ENCODE measurements at regions not wholly inside any gene's neighbourhood (a gene's known extent, or its start where the extent isn't known, plus 50 kb on each side); places are given as distances from the start of the nearest gene placed in this dataset.

DNA sequence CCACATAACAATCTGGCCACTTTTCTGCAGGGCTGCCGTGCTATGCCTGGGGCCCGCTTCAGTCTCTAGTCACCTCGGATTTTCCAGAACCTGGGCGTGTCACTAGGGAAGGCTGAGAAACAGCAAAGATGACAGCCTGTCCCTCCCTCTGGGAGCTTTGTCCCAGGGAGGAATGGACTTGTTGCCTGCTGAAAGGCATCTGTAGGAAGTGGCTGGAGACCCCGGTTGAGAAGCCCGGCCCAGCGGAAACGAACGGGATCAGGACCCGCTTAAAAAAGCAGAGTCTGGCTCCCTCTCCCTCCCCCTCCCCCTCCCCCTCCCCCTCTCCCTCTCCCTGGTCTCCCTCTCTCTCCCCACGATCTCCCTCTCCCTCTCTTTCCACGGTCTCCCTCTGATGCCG is 149.5 kb upstream of the ZNF516 start:
- TF ChIP-seq, protein P1, sequence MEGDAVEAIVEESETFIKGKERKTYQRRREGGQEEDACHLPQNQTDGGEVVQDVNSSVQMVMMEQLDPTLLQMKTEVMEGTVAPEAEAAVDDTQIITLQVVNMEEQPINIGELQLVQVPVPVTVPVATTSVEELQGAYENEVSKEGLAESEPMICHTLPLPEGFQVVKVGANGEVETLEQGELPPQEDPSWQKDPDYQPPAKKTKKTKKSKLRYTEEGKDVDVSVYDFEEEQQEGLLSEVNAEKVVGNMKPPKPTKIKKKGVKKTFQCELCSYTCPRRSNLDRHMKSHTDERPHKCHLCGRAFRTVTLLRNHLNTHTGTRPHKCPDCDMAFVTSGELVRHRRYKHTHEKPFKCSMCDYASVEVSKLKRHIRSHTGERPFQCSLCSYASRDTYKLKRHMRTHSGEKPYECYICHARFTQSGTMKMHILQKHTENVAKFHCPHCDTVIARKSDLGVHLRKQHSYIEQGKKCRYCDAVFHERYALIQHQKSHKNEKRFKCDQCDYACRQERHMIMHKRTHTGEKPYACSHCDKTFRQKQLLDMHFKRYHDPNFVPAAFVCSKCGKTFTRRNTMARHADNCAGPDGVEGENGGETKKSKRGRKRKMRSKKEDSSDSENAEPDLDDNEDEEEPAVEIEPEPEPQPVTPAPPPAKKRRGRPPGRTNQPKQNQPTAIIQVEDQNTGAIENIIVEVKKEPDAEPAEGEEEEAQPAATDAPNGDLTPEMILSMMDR (IDR thresholded peaks at IDR 0.05; ENCODE audit: unreplicated experiment): no peak
- no peak overlapping the region for H3K27ac Mint-ChIP-seq (ENCODE audit: unreplicated experiment)
- DNase-seq (ENCODE audit: low spot score): no peak
- no peaks in the 10 kb centered on the region for H3K36me3 Mint-ChIP-seq (ENCODE audit: low read depth, unreplicated experiment)
- H3K4me3 Mint-ChIP-seq (ENCODE audit: unreplicated experiment): no peak overlapping the region
- H3K9me3 Mint-ChIP-seq (ENCODE audit: unreplicated experiment): no peaks in the 10 kb centered on the region
- H3K27me3 Mint-ChIP-seq (ENCODE audit: unreplicated experiment): peaks cover 6% of the 10 kb centered on the region
- peaks cover 5% of the 10 kb centered on the region for H3K4me1 Mint-ChIP-seq (ENCODE audit: unreplicated experiment)

DNA sequence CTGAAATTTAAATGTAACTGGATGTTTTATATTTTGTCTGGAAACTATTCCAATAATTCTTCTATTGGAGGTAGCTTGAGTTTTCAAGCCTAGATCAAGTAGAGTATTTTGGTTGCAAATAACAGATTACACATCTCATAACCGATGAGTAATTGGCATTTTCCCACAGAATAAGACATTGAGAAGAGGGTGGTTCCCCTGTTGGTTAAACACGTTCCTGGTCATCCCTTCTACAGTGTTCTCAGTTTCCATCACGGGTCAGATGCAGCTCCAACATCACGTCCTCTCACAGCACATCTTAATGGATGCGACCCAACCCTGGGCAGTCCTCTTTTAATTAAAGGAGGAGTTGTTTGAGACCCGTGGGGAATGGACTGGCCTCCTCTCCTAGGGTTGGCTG is 149.0 kb upstream of the ZNF516 start:
- H3K36me3 Mint-ChIP-seq (ENCODE audit: low read depth, unreplicated experiment): no peaks in the 10 kb centered on the region
- no peaks in the 10 kb centered on the region for H3K9me3 Mint-ChIP-seq (ENCODE audit: unreplicated experiment)
- DNase-seq (ENCODE audit: low spot score): no peak
- H3K4me3 Mint-ChIP-seq (ENCODE audit: unreplicated experiment): no peak overlapping the region
- no peak overlapping the region for H3K27ac Mint-ChIP-seq (ENCODE audit: unreplicated experiment)
- TF ChIP-seq, protein P1 (IDR thresholded peaks at IDR 0.05; ENCODE audit: unreplicated experiment): no peak
- peaks cover 6% of the 10 kb centered on the region for H3K27me3 Mint-ChIP-seq (ENCODE audit: unreplicated experiment)
- H3K4me1 Mint-ChIP-seq (ENCODE audit: unreplicated experiment): peaks cover 5% of the 10 kb centered on the region

DNA sequence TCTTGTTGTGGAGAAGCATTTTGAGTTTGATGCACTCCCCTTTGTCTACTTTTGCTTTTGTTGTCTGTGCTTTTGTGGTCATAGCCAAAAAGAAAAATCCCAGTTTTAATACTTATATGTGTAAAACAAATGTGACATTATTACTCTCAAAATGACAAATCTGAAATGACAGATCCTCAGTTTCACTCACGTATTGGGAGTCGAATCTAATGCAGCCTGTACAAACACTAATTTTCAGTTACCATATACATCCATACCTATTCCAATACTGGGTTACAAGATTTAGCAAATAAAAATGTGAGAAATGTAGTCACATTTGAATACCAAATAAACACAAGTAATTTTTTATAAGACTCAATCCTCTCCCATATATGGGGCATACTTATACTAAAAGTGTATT is 148.2 kb upstream of the ZNF516 start:
- H3K36me3 Mint-ChIP-seq (ENCODE audit: low read depth, unreplicated experiment): no peaks in the 10 kb centered on the region
- TF ChIP-seq, protein P1 (IDR thresholded peaks at IDR 0.05; ENCODE audit: unreplicated experiment): no peak
- no peak for DNase-seq (ENCODE audit: low spot score)
- no peak overlapping the region for H3K4me3 Mint-ChIP-seq (ENCODE audit: unreplicated experiment)
- peaks cover 6% of the 10 kb centered on the region for H3K27me3 Mint-ChIP-seq (ENCODE audit: unreplicated experiment)
- no peaks in the 10 kb centered on the region for H3K9me3 Mint-ChIP-seq (ENCODE audit: unreplicated experiment)
- H3K27ac Mint-ChIP-seq (ENCODE audit: unreplicated experiment): no peak overlapping the region
- H3K4me1 Mint-ChIP-seq (ENCODE audit: unreplicated experiment): peaks cover 1% of the 10 kb centered on the region

DNA sequence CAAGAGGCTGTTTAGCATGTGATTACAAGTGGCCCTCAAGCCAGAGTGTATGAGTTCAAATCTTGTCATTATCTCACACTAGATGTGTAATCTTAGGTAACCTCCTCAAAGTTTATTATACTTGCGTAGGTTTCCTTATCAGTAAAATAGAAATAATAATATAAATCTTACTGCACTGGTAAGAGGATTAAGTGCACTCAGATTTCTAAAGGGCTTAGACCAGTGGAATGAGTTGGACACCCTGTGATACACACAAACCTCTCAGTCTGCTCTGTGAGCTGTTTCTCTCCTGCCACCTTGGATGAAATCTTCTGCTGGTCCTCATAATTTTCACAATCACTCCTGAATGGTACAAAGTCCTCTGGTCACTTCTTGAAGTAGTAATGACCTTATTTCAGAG is 145.4 kb upstream of the ZNF516 start:
- TF ChIP-seq, protein P1 (IDR thresholded peaks at IDR 0.05; ENCODE audit: unreplicated experiment): no peak
- H3K36me3 Mint-ChIP-seq (ENCODE audit: low read depth, unreplicated experiment): no peaks in the 10 kb centered on the region
- H3K4me3 Mint-ChIP-seq (ENCODE audit: unreplicated experiment): no peak overlapping the region
- DNase-seq (ENCODE audit: low spot score): no peak
- H3K27ac Mint-ChIP-seq (ENCODE audit: unreplicated experiment): no peak overlapping the region
- no peaks in the 10 kb centered on the region for H3K4me1 Mint-ChIP-seq (ENCODE audit: unreplicated experiment)
- H3K27me3 Mint-ChIP-seq (ENCODE audit: unreplicated experiment): peaks cover 6% of the 10 kb centered on the region
- no peaks in the 10 kb centered on the region for H3K9me3 Mint-ChIP-seq (ENCODE audit: unreplicated experiment)

DNA sequence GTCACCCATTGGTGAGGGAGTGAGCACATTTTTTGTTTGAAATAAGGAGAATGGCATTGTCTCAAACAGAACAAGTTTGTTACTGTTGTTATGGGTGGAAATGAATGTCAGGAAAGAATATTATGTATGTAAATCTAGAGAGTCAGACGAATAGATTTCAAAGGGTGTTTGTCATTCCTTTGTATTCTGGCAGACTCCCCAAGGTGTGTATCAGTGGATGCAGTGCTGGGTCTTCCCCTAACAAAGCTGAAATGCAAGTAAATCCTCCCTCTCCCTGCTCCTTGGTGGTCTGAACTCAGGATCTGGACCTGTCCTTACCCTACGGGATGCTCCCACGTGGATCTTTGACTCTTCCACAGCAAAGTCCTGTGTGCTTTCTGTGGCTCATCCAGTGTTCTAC is 139.5 kb upstream of the ZNF516 start:
- no peaks in the 10 kb centered on the region for H3K4me1 Mint-ChIP-seq (ENCODE audit: unreplicated experiment)
- no peaks in the 10 kb centered on the region for H3K27me3 Mint-ChIP-seq (ENCODE audit: unreplicated experiment)
- H3K27ac Mint-ChIP-seq (ENCODE audit: unreplicated experiment): no peak overlapping the region
- no peak for DNase-seq (ENCODE audit: low spot score)
- TF ChIP-seq, protein P1 (IDR thresholded peaks at IDR 0.05; ENCODE audit: unreplicated experiment): no peak
- no peaks in the 10 kb centered on the region for H3K36me3 Mint-ChIP-seq (ENCODE audit: low read depth, unreplicated experiment)
- no peaks in the 10 kb centered on the region for H3K9me3 Mint-ChIP-seq (ENCODE audit: unreplicated experiment)
- H3K4me3 Mint-ChIP-seq (ENCODE audit: unreplicated experiment): no peak overlapping the region

Data from endothelial cell (in vitro differentiated cells).